ENCODE measurements at regions not wholly inside any gene's neighbourhood (a gene's known extent, or its start where the extent isn't known, plus 50 kb on each side); places are given as distances from the start of the nearest gene placed in this dataset.

DNA sequence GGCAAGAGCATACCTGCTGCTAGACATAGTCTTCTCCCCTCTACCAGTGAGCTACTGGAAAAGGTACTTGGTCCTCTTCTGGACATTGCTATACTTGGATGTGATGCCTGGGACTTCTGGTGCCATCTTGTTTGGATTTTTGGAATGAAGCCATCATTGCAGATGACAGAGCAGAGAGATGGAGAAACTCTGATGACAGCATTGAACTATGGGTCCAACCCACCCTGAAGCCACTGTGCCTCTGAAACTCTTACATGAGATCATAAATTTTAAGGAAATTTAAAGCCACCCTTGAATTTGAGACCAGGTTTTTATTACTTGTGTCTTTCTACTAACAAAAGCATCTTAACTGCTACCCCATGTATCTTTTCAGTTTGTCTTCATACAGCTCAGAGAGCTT is 151.1 kb upstream of the SMIM23 start:
- TF ChIP-seq CBX5 (IDR thresholded peaks at IDR 0.05; ENCODE audit: low read depth, low read length) (no peak), RBBP5 (IDR thresholded peaks at IDR 0.05; ENCODE audit: borderline replicate concordance, low read depth, low read length) (no peak), SRF (IDR thresholded peaks at IDR 0.05; ENCODE audit: low read depth, low read length) (no peak), BCL11A (IDR thresholded peaks at IDR 0.05; ENCODE audit: low read depth in 2 of 2, low read length in 2 of 2) (no peak), POLR2A (IDR thresholded peaks at IDR 0.05; ENCODE audit: control extremely low read depth in 1 of 2, low read depth in 2 of 2, low read length in 2 of 2) (no peak), SIN3A (conservative IDR thresholded peaks at IDR 0.05 in 1 of 2, IDR thresholded peaks at IDR 0.05 in 1 of 2; ENCODE audit: low read depth in 1 of 2, low read length in 2 of 2) (no peak), MAFK (IDR thresholded peaks at IDR 0.05; ENCODE audit: low read depth, low read length) (no peak), SAP30 (IDR thresholded peaks at IDR 0.05; ENCODE audit: insufficient read depth, insufficient replicate concordance, low read length) (no peak), RXRA (IDR thresholded peaks at IDR 0.05; ENCODE audit: insufficient read depth, low read depth, low read length) (no peak)
- TF ChIP-seq, protein P1, sequence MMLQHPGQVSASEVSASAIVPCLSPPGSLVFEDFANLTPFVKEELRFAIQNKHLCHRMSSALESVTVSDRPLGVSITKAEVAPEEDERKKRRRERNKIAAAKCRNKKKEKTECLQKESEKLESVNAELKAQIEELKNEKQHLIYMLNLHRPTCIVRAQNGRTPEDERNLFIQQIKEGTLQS (IDR thresholded peaks at IDR 0.05; ENCODE audit: insufficient read depth, low read depth, low read length): no peak
- TF ChIP-seq, protein P2, sequence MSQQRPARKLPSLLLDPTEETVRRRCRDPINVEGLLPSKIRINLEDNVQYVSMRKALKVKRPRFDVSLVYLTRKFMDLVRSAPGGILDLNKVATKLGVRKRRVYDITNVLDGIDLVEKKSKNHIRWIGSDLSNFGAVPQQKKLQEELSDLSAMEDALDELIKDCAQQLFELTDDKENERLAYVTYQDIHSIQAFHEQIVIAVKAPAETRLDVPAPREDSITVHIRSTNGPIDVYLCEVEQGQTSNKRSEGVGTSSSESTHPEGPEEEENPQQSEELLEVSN (IDR thresholded peaks at IDR 0.05): no peak
- ChIA-PET CTCF (ENCODE audit: partially characterized antibody) (interaction anchor here (0.9 kb wide), 1 partner anchor 36 kb away, joined by 3 read pairs; no protein-coding TSS in a partner anchor), POLR2A (ENCODE audit: partially characterized antibody) (no interaction called here)
- Histone ChIP-seq H3K79me1 (ENCODE audit: low read depth, low read length) (no peaks in the 10 kb centered on the region), H3K23me2 (ENCODE audit: low read depth, low read length) (no peaks in the 10 kb centered on the region), H4K20me1 (replicated peaks in 1 of 2; ENCODE audit: control insufficient read depth in 1 of 2, insufficient read depth in 2 of 2, low read length in 2 of 2) (no peaks in the 10 kb centered on the region), H2BK12ac (ENCODE audit: low read depth, low read length) (no peak overlapping the region), H3K27me3 (replicated peaks in 1 of 4; ENCODE audit: control insufficient read depth in 3 of 4, extremely low read depth in 1 of 4, insufficient read depth in 3 of 4, low read length in 3 of 4) (peaks cover 0 to 19% (median 13%) of the 10 kb centered on the region in 4 experiments; a peak in 5 of 7 replicates), H3K56ac (replicated peaks; ENCODE audit: insufficient read length, low read depth, low read length) (no peak overlapping the region), H3K9ac (replicated peaks in 1 of 4; ENCODE audit: extremely low read depth in 1 of 4, low read depth in 3 of 4, low read length in 3 of 4) (no peak overlapping the region), H4K5ac (ENCODE audit: insufficient read length, low read depth, low read length) (no peak overlapping the region), H2BK20ac (ENCODE audit: low read length) (no peak overlapping the region), H3K36me3 (ENCODE audit: control insufficient read depth in 2 of 4, insufficient read depth in 4 of 4, low read length in 3 of 4) (no peaks in the 10 kb centered on the region), H3K79me2 (ENCODE audit: control insufficient read depth in 1 of 2, insufficient read depth in 2 of 2, low read length in 2 of 2) (no peaks in the 10 kb centered on the region), H3K4me2 (ENCODE audit: insufficient read depth in 1 of 2, low read depth in 2 of 2, low read length in 2 of 2) (no peak overlapping the region), H3K4me1 (replicated peaks in 1 of 4; ENCODE audit: control insufficient read depth in 3 of 4, insufficient read depth in 4 of 4, low read length in 3 of 4) (no peaks in the 10 kb centered on the region; a peak in 1 of 7 replicates), H3K14ac (ENCODE audit: insufficient read length) (no peak overlapping the region), H3K23ac (ENCODE audit: insufficient read length) (no peak overlapping the region), H3K18ac (ENCODE audit: extremely low read depth, low read length) (no peak overlapping the region), H2AFZ (ENCODE audit: low read length) (no peak overlapping the region), H2BK15ac (ENCODE audit: low read length) (no peak overlapping the region), H4K8ac (ENCODE audit: extremely low read depth, insufficient read depth, low read length) (no peak overlapping the region), H2BK5ac (ENCODE audit: low read depth, low read length) (no peak overlapping the region), H4K91ac (replicated peaks; ENCODE audit: insufficient read length, low read length) (no peak overlapping the region), H3K4me3 (ENCODE audit: extremely low read depth in 1 of 4, insufficient read depth in 2 of 4, low read depth in 3 of 4, low read length in 4 of 4) (no peak overlapping the region), H3K9me3 (ENCODE audit: insufficient read depth in 2 of 2, low read depth in 1 of 2, low read length in 1 of 2) (no peaks in the 10 kb centered on the region), H3K4ac (replicated peaks; ENCODE audit: insufficient read length, low read depth, low read length) (no peak overlapping the region), H3K27ac (ENCODE audit: low read depth, low read length) (no peak overlapping the region), H2AK5ac (ENCODE audit: low read depth, low read length) (no peak overlapping the region), H2BK120ac (replicated peaks; ENCODE audit: low read depth, low read length) (no peak overlapping the region)
- FAIRE-seq (no peak), DNase-seq (ENCODE audit: low read depth in 1 of 2, low spot score in 2 of 2) (no peak)

All from H1 (cell line).